GM21526 (cell line): ENCODE measurements at regions not wholly inside any gene's neighbourhood (a gene's known extent, or its start where the extent isn't known, plus 50 kb on each side); places are given as distances from the start of the nearest gene placed in this dataset.
"Not testable (repeated sequence)": the region's sequence is repeated elsewhere in the genome, so short reads cannot be mapped to it uniquely, and the experiment has no call there.

Source experiments
- ATAC-seq: cut with Tn5 transposase; IDR thresholded peaks from one replicate; pipeline ENCODE4 v1.9.1; 2021; ENCODE audit warnings: moderate library complexity; ENCODE audit not compliant: unreplicated experiment, low FRiP score

GRCh38 chr3:194858382-194858781, 172.7 kb downstream of the FAM43A start:
- ATAC-seq, result no peak

- ATAC-seq, result no peak
Observed at GRCh38 chr3:194860725-194861124, 175.0 kb downstream of the FAM43A start.

- ATAC-seq, result no peak
Observed at GRCh38 chr3:194861375-194861774, 175.7 kb downstream of the FAM43A start.

DNA sequence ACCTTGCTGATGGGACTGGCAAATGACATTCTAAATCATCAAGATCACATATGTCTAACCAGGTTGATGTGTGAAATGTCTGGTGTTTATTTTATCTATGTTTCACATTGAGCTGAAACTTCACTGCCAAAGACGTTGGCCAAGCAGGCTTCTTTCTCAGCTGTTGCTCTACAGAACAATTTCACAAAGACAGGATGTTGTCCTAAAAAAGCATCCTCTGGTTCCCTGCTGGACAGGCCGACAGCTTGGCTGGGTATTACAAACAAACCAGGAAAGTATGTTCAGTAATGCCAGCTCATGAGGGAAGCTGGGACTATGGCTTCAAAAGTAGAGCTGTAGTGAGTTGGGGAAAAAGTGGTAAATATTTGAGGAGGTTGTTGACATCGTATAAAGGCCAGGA, 179.4 kb downstream of the FAM43A start:
- no peak for ATAC-seq

DNA sequence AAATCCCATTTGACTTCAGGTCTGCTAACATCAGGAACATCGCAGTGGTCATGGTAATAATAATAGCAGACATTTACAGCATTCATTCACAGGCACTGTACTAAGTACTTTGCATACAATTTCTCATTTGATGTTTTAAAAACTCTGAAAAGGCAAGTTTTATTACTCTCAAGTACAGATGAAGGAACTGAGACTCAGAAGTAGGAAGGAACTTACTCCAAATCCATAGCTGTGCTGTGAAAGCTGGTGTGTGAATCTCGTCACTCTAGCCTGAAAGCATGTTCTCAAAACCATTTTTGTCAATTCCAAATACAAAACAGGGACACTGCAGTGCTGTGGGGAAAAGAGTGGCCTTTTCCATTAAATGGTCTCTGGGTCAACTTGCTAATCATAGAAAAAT, 179.9 kb downstream of the FAM43A start:
- ATAC-seq, result no peak

GRCh38 chr3:194866236-194866635, 180.6 kb downstream of the FAM43A start:
- no peak for ATAC-seq

- no peak for ATAC-seq
Observed at GRCh38 chr3:194867270-194867983, 181.7 kb downstream of the FAM43A start.

- no peak for ATAC-seq
Observed at GRCh38 chr3:194868831-194869230, 183.1 kb downstream of the FAM43A start.

GRCh38 chr3:194869482-194870169, 183.9 kb downstream of the FAM43A start:
- ATAC-seq, result no peak

GRCh38 chr3:194870394-194871110, 184.9 kb downstream of the FAM43A start:
- ATAC-seq, result no peak

- no peak for ATAC-seq
Observed at GRCh38 chr3:194871143-194871863, 185.6 kb downstream of the FAM43A start.

DNA sequence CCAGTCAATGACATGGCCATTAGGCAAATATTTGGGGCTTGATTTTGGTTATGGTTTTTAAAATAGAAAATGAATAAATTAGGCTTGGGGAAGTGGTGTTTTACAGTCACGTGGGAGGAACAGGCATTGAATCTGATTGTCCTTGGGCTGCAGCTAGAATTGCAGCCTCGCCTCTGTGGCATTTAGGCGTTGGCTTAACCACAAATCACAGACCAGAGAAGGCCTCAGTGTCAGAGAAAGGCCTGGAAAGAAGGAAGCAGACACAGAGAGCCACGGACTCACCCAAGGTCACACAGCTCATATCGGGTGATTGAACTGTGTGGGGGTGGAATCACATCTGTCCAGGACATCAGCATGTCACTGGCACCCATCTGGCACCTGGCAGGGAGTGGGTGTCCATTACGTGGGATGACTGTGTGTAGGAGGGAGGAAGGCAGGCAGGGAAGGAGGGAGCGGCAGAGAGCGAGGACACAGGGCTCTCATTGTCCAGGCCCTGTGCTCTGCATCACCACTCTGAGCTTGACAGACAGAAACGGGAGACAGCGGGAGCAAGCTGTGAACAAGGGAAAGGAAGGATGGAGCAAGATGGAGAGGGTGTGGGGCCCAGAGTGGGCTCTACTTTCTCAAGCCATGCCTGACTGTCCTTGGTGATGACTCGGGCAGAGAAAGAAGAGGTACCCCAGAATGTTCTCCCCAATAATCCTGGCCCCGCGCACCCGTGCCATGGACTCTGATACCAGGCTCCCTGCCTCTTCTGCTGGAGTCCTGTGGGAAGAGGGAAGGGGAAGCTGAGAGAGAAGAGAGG, 186.4 kb downstream of the FAM43A start:
- no peak for ATAC-seq

GRCh38 chr3:194872669-194872977, 186.9 kb downstream of the FAM43A start:
- no peak for ATAC-seq

DNA sequence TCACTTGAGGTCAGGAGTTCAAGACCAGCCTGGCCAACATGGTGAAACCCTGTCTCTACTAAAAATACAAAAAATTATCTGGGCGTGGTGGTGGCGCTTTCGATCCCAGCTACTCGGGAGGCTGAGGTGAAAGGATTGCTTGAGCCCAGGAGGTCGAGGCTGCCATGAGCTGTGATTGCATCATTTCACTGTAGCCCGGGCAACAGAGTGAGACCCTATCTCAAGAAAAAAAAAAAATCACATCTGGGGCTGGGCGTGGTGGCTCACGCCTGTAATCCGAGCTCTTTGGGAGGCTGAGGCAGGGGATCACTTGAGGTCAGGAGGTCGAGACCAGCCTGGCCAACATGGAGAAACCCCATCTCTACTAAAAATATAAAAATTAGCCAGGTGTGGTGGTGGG, 187.8 kb downstream of the FAM43A start:
- not testable (repeated sequence) for ATAC-seq

DNA sequence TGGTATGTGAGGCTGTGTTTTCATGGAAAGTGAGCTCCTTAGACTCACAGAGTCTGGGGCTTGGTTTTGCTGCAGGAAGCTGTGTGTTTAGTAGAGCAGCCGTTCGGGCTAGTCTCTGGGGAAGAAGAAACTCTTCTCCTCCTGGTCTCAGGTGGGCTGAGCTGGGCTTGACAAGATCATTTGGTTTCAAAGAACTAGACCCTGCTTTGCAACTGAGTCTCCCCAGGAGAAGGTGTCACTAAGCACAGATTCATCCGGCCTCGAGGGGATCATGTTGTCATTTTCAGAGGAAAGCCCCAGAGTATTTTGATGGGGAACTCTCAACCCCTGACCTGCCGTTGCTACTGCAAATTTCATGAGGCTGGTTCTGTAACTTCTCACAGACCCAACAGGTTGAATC, 188.5 kb downstream of the FAM43A start:
- ATAC-seq, result no peak

DNA sequence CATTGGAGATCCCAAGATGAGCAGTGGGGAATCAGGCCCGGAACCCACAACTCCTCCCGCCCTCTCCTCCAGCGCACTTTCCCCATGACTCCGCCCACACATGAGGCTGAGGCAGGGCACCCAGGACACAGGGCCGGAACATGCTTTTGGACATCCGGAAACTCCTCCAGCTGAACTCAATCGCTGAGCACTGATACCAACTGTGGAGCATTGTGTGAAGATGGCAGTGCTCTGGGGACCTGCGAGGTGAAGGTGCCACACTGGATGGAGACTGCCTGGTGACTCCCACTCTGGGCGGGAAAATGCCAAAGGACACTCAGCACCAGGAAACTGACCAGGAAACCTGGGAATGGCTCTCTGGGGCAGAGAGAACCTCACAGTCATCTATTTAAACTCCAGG, 189.1 kb downstream of the FAM43A start:
- no peak for ATAC-seq

- no peak for ATAC-seq
Observed at GRCh38 chr3:194875581-194876402, 190.1 kb downstream of the FAM43A start.

GRCh38 chr3:194876403-194877095, 190.9 kb downstream of the FAM43A start:
- no peak for ATAC-seq
